ENCODE measurements at regions not wholly inside any gene's neighbourhood (a gene's known extent, or its start where the extent isn't known, plus 50 kb on each side); places are given as distances from the start of the nearest gene placed in this dataset.
"Not testable (repeated sequence)": the region's sequence is repeated elsewhere in the genome, so short reads cannot be mapped to it uniquely, and the experiment has no call there.

GRCh38 chr14:71629765-71630492 lies 302.3 kb upstream of the RGS6 start:
- Histone ChIP-seq H3K4me1 (ENCODE audit: insufficient read depth, low read length) (no peaks in the 10 kb centered on the region), H3K4me3 (ENCODE audit: low read length) (no peak overlapping the region), H3K9me3 (ENCODE audit: control insufficient read depth in 1 of 2, insufficient read depth in 1 of 2, low read length in 2 of 2) (peaks cover 0 to 10% of the 10 kb centered on the region in 2 experiments), H3K27me3 (ENCODE audit: control insufficient read depth in 1 of 2, insufficient read depth in 2 of 2, low read length in 2 of 2) (no peaks in the 10 kb centered on the region), H3K36me3 (ENCODE audit: insufficient read depth, low read length) (no peaks in the 10 kb centered on the region), H3K27ac (ENCODE audit: low read depth in 1 of 2, low read length in 2 of 2) (no peak overlapping the region)
- no peak for TF ChIP-seq CTCF (IDR thresholded peaks at IDR 0.05)
- Mint-ChIP-seq H3K36me3 (ENCODE audit: low read depth) (peaks cover 65% of the 10 kb centered on the region), H3K4me1 (ENCODE audit: low read depth) (no peaks in the 10 kb centered on the region), H3K27ac (no peak overlapping the region), H3K9me3 (peaks cover 7% of the 10 kb centered on the region), H3K27me3 (no peaks in the 10 kb centered on the region), H3K4me3 (no peak overlapping the region)
- DNase-seq, result no peak
- CTCF ChIA-PET, result no interaction called here
- intact Hi-C loops (cut with DNase I, micrococcal nuclease), result no loop called here
- no peak for ATAC-seq (ENCODE audit: poor library complexity)
- POLR2A ChIA-PET, result no interaction called here

- H3K9me3 Mint-ChIP-seq, CTCF ChIA-PET, H3K27ac Mint-ChIP-seq: not testable (repeated sequence)
These were observed 301.2 kb upstream of the RGS6 start for GRCh38 chr14:71631030-71631429.

GRCh38 chr14:71632440-71632946 lies 299.7 kb upstream of the RGS6 start:
- DNase-seq (no peak), ATAC-seq (ENCODE audit: poor library complexity) (no peak)
- Mint-ChIP-seq H3K9me3 (peaks cover 9% of the 10 kb centered on the region), H3K4me1 (ENCODE audit: low read depth) (no peaks in the 10 kb centered on the region), H3K36me3 (ENCODE audit: low read depth) (peaks cover 80% of the 10 kb centered on the region), H3K27me3 (no peaks in the 10 kb centered on the region), H3K27ac (no peak overlapping the region), H3K4me3 (no peak overlapping the region)
- POLR2A ChIA-PET, result no interaction called here
- CTCF ChIA-PET, result no interaction called here
- no peak overlapping the region for H3K27ac ChIP-seq (ENCODE audit: low read depth in 1 of 2, low read length in 2 of 2)
- intact Hi-C loops (cut with DNase I, micrococcal nuclease), result no loop called here
- no peak for TF ChIP-seq CTCF (IDR thresholded peaks at IDR 0.05)
- no peaks in the 10 kb centered on the region for H3K36me3 ChIP-seq (ENCODE audit: insufficient read depth, low read length)
- no peak overlapping the region for H3K4me3 ChIP-seq (ENCODE audit: low read length)
- peaks cover 0 to 10% of the 10 kb centered on the region in 2 experiments for H3K9me3 ChIP-seq (ENCODE audit: control insufficient read depth in 1 of 2, insufficient read depth in 1 of 2, low read length in 2 of 2)
- H3K27me3 ChIP-seq (ENCODE audit: control insufficient read depth in 1 of 2, insufficient read depth in 2 of 2, low read length in 2 of 2), result no peaks in the 10 kb centered on the region
- no peaks in the 10 kb centered on the region for H3K4me1 ChIP-seq (ENCODE audit: insufficient read depth, low read length)

More at GRCh38 chr14:71631030-71631429, 301.2 kb upstream of the RGS6 start:
- intact Hi-C loops (cut with DNase I, micrococcal nuclease); H3K4me1 Mint-ChIP-seq (ENCODE audit: low read depth); DNase-seq; H3K27me3 ChIP-seq (ENCODE audit: control insufficient read depth in 1 of 2, insufficient read depth in 2 of 2, low read length in 2 of 2); H3K36me3 ChIP-seq (ENCODE audit: insufficient read depth, low read length); ATAC-seq (ENCODE audit: poor library complexity); H3K4me3 Mint-ChIP-seq; H3K27ac ChIP-seq (ENCODE audit: low read depth in 1 of 2, low read length in 2 of 2); H3K4me3 ChIP-seq (ENCODE audit: low read length); H3K4me1 ChIP-seq (ENCODE audit: insufficient read depth, low read length); H3K9me3 ChIP-seq (ENCODE audit: control insufficient read depth in 1 of 2, insufficient read depth in 1 of 2, low read length in 2 of 2); POLR2A ChIA-PET; H3K27me3 Mint-ChIP-seq: not testable (repeated sequence)
- peaks cover 70% of the 10 kb centered on the region for H3K36me3 Mint-ChIP-seq (ENCODE audit: low read depth)

- Mint-ChIP-seq H3K36me3 (ENCODE audit: low read depth) (peaks cover 86% of the 10 kb centered on the region), H3K4me3 (no peak overlapping the region), H3K4me1 (ENCODE audit: low read depth) (no peaks in the 10 kb centered on the region), H3K27me3 (no peaks in the 10 kb centered on the region), H3K9me3 (peaks cover 8% of the 10 kb centered on the region), H3K27ac (no peak overlapping the region)
- no peaks in the 10 kb centered on the region for H3K36me3 ChIP-seq (ENCODE audit: insufficient read depth, low read length)
- no peak overlapping the region for H3K4me3 ChIP-seq (ENCODE audit: low read length)
- no peak for TF ChIP-seq CTCF (IDR thresholded peaks at IDR 0.05)
- ATAC-seq (ENCODE audit: poor library complexity), result no peak
- ChIA-PET CTCF (no interaction called here), POLR2A (no interaction called here)
- H3K4me1 ChIP-seq (ENCODE audit: insufficient read depth, low read length), result no peaks in the 10 kb centered on the region
- intact Hi-C loops (cut with DNase I, micrococcal nuclease), result no loop called here
- DNase-seq, result no peak
- H3K27ac ChIP-seq (ENCODE audit: low read depth in 1 of 2, low read length in 2 of 2), result no peak overlapping the region
- H3K27me3 ChIP-seq (ENCODE audit: control insufficient read depth in 1 of 2, insufficient read depth in 2 of 2, low read length in 2 of 2), result no peaks in the 10 kb centered on the region
- H3K9me3 ChIP-seq (ENCODE audit: control insufficient read depth in 1 of 2, insufficient read depth in 1 of 2, low read length in 2 of 2), result peaks cover 0 to 10% of the 10 kb centered on the region in 2 experiments
These were observed 296.2 kb upstream of the RGS6 start for GRCh38 chr14:71636076-71636475.
